Hepatocyte (in vitro differentiated cells): ENCODE measurements at regions not wholly inside any gene's neighbourhood (a gene's known extent, or its start where the extent isn't known, plus 50 kb on each side); places are given as distances from the start of the nearest gene placed in this dataset.

ENCODE experiments used
- DNase-seq: peaks from one replicate; pipeline ENCODE4 v3.0.0-alpha.2; 2016; ENCODE audit warnings: low spot score
- H2AFZ ChIP-seq: fragments of 200-600 bp; sonication (generic); 2 replicates; pipeline ENCODE4 v1.6.0; 2016; ENCODE audit warnings: antibody characterized with exemption, mild to moderate bottlenecking
- H3K27ac ChIP-seq: fragments of 200-600 bp; sonication (generic); 2 replicates; pipeline ENCODE4 v1.5.1; 2016; ENCODE audit warnings: mild to moderate bottlenecking
- H3K27me3 ChIP-seq: fragments of 200-600 bp; sonication (generic); 2 replicates; pipeline ENCODE4 v1.6.1; 2016
- H3K36me3 ChIP-seq: fragments of 200-600 bp; sonication (generic); replicated peaks from 2 replicates; pipeline ENCODE4 v1.5.1; 2016; ENCODE audit warnings: low read depth; ENCODE audit not compliant: insufficient read depth
- H3K4me1 ChIP-seq: fragments of 200-600 bp; sonication (generic); 2 replicates; pipeline ENCODE4 v1.5.1; 2016; ENCODE audit warnings: mild to moderate bottlenecking, moderate library complexity; ENCODE audit not compliant: insufficient read depth
- H3K4me2 ChIP-seq: fragments of 200-600 bp; sonication (generic); 2 replicates; pipeline ENCODE4 v1.6.0; 2016
- H3K4me3 ChIP-seq: fragments of 200-600 bp; sonication (generic); 2 replicates; pipeline ENCODE4 v1.5.1; 2016; ENCODE audit warnings: mild to moderate bottlenecking
- H3K79me2 ChIP-seq: fragments of 200-600 bp; sonication (generic); 2 replicates; pipeline ENCODE4 v1.6.0; 2017; ENCODE audit warnings: mild to moderate bottlenecking
- H3K9me2 ChIP-seq: fragments of 200-600 bp; sonication (generic); replicated peaks from 2 replicates; pipeline ENCODE4 v1.6.0; 2017; ENCODE audit warnings: mild to moderate bottlenecking; ENCODE audit not compliant: insufficient read depth
- H3K9me3 ChIP-seq: fragments of 200-600 bp; sonication (generic); 2 replicates; pipeline ENCODE4 v1.5.1; 2016; ENCODE audit warnings: low read depth, mild to moderate bottlenecking
- H4K20me1 ChIP-seq: fragments of 200-600 bp; sonication (generic); 2 replicates; pipeline ENCODE4 v1.6.0; 2016; ENCODE audit warnings: mild to moderate bottlenecking; ENCODE audit not compliant: insufficient read depth, poor library complexity, severe bottlenecking
- CTCF ChIP-seq: fragments of 200-600 bp; sonication (generic); IDR thresholded peaks from 2 replicates; pipeline ENCODE4 v1.5.1; 2016; ENCODE audit warnings: antibody characterized with exemption, mild to moderate bottlenecking; ENCODE audit not compliant: poor library complexity
- EZH2 ChIP-seq: fragments of 200-600 bp; sonication (generic); IDR thresholded peaks from 2 replicates; pipeline ENCODE4 v1.6.1; 2016; ENCODE audit warnings: antibody characterized with exemption, mild to moderate bottlenecking, borderline replicate concordance
- EZH2phosphoT487 ChIP-seq: fragments of 200-600 bp; sonication (generic); IDR thresholded peaks from one replicate; pipeline ENCODE4 v1.6.1; 2018; ENCODE audit warnings: antibody characterized with exemption, mild to moderate bottlenecking, low read depth, moderate library complexity; ENCODE audit not compliant: unreplicated experiment, severe bottlenecking
- WGBS: methylation state at CpG from one replicate; pipeline ENCODE4 v1.1.6; 2016; ENCODE audit warnings: low lambda C conversion rate; ENCODE audit errors: missing lambda C conversion rate; 5-methylcytosine and 5-hydroxymethylcytosine counted together

DNA sequence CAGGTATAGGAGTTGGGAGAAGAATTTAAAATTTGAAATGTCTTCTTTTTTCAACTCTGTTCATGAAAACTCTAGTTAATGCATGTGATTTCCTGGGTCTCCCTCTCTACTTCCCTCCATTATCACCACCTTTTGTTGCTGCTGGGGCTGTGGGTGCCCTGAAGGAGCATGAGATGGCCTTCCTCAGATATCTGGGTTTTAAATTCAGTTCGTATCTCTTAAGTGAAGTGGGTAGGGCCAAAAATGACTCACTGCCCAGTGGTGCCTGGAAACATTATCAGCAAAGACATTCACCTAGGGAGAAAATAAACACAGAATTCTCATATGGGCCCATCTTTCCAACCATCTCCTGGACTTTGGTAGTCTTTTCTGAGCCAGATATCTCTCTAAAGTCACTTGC, 234.9 kb upstream of the PLEKHG7 start:
- no peaks in the 10 kb centered on the region for H3K9me2 ChIP-seq
- H3K36me3 ChIP-seq: no peaks in the 10 kb centered on the region
- H4K20me1 ChIP-seq: no peaks in the 10 kb centered on the region
- no peaks in the 10 kb centered on the region for H3K79me2 ChIP-seq
- peak overlapping the region; percentile 8 for H3K27ac ChIP-seq
- no peak overlapping the region for H2AFZ ChIP-seq
- WGBS: 25% methylated on average over 1 of the region's 1 CpG
- H3K27me3 ChIP-seq: no peaks in the 10 kb centered on the region
- peak; percentile 50 for DNase-seq
- no peak overlapping the region for H3K4me2 ChIP-seq
- no peaks in the 10 kb centered on the region for H3K9me3 ChIP-seq
- H3K4me1 ChIP-seq: peaks cover 30% of the 10 kb centered on the region
- H3K4me3 ChIP-seq: no peak overlapping the region
- TF ChIP-seq EZH2 (no peak), CTCF (no peak), EZH2phosphoT487 (no peak)

- Histone ChIP-seq H3K79me2 (no peaks in the 10 kb centered on the region), H3K9me2 (no peaks in the 10 kb centered on the region), H3K4me3 (no peak overlapping the region), H3K4me2 (peak overlapping the region; percentile 57), H3K27ac (peak overlapping the region; percentile 8), H2AFZ (peak overlapping the region; percentile 31), H3K9me3 (no peaks in the 10 kb centered on the region), H3K36me3 (no peaks in the 10 kb centered on the region), H3K27me3 (no peaks in the 10 kb centered on the region), H4K20me1 (no peaks in the 10 kb centered on the region), H3K4me1 (peaks cover 42% of the 10 kb centered on the region)
- WGBS: 34% methylated on average over 13 of the region's 13 CpGs
- no peak for DNase-seq
- TF ChIP-seq EZH2phosphoT487 (no peak), EZH2 (no peak)
These were observed 236.1 kb upstream of the PLEKHG7 start for GRCh38 chr12:92466391-92467305.

DNA sequence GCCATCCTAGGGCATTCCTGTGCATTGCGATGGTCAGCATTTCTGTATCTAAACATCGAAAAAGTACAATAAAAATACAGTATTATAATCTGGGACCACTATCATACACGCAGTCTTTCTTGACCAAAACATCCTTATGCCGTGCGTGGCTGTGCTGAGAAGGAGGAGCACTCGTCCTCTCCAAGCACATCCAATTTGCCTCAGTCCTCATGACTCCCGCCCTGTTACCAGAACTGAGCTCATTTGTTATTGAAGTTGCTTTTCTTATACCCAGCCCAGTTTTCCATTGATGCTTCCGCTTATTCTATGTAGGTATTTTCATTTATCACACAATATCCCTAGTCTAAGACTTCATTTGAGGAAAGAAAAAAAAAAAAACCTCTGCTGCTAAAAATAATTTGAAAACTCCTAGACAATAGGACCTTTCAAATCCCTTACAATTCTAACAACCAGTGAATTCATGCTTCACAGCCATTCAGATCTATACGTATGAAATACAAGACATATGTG, 236.9 kb upstream of the PLEKHG7 start:
- Histone ChIP-seq H3K36me3 (no peaks in the 10 kb centered on the region), H3K4me2 (peak overlapping the region; percentile 57), H3K27me3 (no peaks in the 10 kb centered on the region), H3K4me1 (peaks cover 49% of the 10 kb centered on the region), H3K27ac (peak overlapping the region; percentile 8), H2AFZ (peak overlapping the region; percentile 17), H3K79me2 (no peaks in the 10 kb centered on the region), H3K9me3 (no peaks in the 10 kb centered on the region), H3K9me2 (no peaks in the 10 kb centered on the region), H4K20me1 (no peaks in the 10 kb centered on the region), H3K4me3 (no peak overlapping the region)
- 97% methylated on average over 9 of the region's 9 CpGs for WGBS
- no peak for DNase-seq
- no peak for TF ChIP-seq CTCF
- no peak for TF ChIP-seq EZH2phosphoT487
- TF ChIP-seq EZH2: no peak

GRCh38 chr12:92464911-92465310, 237.9 kb upstream of the PLEKHG7 start:
- no peak overlapping the region for H2AFZ ChIP-seq
- 64% methylated on average over 3 of the region's 3 CpGs for WGBS

More at GRCh38 chr12:92464911-92465310, 237.9 kb upstream of the PLEKHG7 start:
- Histone ChIP-seq H3K9me3 (no peaks in the 10 kb centered on the region), H3K4me2 (peak overlapping the region; percentile 4), H3K36me3 (no peaks in the 10 kb centered on the region), H3K9me2 (no peaks in the 10 kb centered on the region), H3K27ac (peak overlapping the region; percentile 0), H3K79me2 (no peaks in the 10 kb centered on the region), H3K4me1 (peaks cover 49% of the 10 kb centered on the region), H3K27me3 (no peaks in the 10 kb centered on the region), H3K4me3 (no peak overlapping the region), H4K20me1 (no peaks in the 10 kb centered on the region)
- no peak for DNase-seq
- no peak for TF ChIP-seq EZH2
- TF ChIP-seq EZH2phosphoT487: no peak
- TF ChIP-seq CTCF: no peak
